RPMI8226 (cell line): ENCODE measurements at regions not wholly inside any gene's neighbourhood (a gene's known extent, or its start where the extent isn't known, plus 50 kb on each side); places are given as distances from the start of the nearest gene placed in this dataset.

Experiments
- DNase-seq: peaks from one replicate; pipeline ENCODE4 v3.0.0-alpha.2; 2015

- no peak for DNase-seq
Observed at GRCh38 chr15:96538491-96538890, 208.0 kb downstream of the NR2F2 start.

DNA sequence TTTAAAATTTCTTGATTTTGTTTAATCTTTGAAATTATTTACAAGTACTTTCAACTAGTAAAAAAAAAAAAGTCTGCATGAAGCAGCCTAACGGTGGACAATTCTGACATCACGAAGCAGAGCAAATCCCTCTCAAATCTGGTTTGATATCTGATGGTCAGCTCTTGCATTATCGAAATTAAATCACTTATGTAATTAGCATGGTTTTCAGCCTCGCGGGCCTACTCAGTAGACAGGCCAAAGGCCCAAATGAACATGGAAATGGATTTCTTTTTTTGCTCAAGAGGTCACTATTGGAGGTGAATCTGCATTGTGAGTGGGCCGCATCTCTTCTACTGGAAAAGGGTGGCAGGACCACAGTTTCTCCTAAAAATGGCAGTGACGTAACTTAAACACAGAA, 209.8 kb downstream of the NR2F2 start:
- DNase-seq: no peak

GRCh38 chr15:96542130-96542770, 211.8 kb downstream of the NR2F2 start:
- no peak for DNase-seq

DNA sequence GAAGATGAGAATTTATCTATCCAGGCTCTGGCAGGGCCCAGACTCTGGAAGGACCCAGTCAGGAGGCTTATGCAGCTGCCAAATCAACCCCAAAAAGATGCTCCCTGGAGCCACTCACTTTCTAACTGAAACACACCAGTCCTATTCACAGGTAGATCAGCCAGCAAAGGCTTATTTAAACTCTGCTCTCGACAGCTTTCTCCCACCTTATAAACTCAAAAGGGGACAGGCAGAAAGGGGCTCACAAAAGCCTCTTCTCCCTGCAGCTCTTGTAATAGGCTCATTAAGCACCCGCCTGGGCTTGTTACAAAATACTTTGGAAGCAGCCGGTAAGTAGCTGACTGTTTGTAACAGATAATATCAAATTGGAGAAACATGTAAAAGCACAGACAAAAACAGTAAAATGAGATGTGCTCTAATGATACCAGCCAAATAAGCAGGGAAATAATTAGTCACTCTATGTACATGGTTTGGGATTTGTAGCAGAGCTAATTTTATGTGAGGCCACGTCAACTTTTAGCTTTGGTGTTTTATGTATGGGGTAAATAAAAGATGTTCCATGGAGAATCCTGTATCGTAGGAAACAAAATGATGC, 213.8 kb downstream of the NR2F2 start:
- no peak for DNase-seq

- no peak for DNase-seq
Observed at GRCh38 chr15:96549136-96549535, 218.6 kb downstream of the NR2F2 start.

- DNase-seq: no peak
Observed at GRCh38 chr15:96551196-96551595, 220.7 kb downstream of the NR2F2 start.

GRCh38 chr15:96551722-96552121, 221.2 kb downstream of the NR2F2 start:
- no peak for DNase-seq

- DNase-seq: no peak
Observed at GRCh38 chr15:96553006-96553405, 222.5 kb downstream of the NR2F2 start.

- DNase-seq: no peak
Observed at GRCh38 chr15:96553451-96553850, 223.0 kb downstream of the NR2F2 start.

DNA sequence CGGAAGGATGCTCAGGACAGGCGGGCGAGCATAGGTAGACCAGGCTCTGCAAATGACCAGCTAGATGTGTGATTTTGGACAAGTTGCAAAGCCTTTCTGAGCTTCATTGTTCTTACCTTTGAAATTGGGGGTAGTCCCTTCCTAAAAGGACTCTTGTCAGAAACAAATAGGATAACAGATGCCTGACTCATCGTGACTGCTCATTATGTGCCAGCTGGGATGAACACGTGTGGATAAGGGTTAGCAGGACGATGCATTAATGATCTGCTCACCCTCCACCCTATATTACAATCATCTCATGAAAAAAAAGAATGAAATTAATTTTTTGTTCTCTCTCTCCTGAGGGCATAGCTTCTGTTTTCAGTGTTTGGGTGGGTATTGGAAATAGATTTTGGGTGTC, 223.4 kb downstream of the NR2F2 start:
- no peak for DNase-seq

DNA sequence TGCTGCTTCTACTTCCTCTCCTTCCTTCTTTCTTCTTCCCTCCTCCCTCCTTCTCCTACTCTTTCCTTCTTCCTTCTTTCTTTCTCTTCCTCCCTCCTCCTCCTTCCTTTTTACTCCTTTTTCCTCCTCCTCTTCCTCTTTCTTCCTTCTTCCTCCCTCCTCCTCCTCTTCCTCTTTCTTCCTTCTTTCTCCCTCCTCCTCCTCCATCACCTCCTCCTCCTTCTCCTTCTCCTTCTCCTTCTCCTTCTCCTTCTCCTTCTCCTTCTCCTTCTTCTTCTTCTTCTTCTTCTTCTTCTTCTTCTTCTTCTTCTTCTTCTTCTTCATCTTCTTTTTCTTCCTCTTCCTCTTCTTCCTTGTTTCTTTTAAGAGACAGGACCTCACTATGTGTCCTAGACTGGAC, 224.0 kb downstream of the NR2F2 start:
- no peak for DNase-seq

GRCh38 chr15:96559087-96559486, 228.6 kb downstream of the NR2F2 start:
- DNase-seq: no peak

DNA sequence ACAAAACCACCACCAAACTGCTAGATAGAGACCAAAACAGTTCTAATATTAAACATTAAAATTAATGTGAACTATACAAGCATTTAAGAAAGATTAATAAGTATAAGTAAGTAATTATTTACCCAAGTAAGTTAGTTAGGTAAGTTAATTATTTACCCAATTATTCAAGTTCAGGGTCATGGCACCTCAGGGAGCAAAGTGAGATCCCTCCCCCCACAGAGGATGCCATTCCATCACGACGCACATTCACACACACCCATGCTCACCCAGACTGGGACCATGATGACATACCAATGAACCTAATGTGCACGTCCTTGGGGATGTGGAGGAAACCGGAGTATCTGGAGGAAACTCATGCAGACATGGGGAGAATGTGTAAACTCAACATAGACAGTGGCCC, 229.1 kb downstream of the NR2F2 start:
- no peak for DNase-seq

DNA sequence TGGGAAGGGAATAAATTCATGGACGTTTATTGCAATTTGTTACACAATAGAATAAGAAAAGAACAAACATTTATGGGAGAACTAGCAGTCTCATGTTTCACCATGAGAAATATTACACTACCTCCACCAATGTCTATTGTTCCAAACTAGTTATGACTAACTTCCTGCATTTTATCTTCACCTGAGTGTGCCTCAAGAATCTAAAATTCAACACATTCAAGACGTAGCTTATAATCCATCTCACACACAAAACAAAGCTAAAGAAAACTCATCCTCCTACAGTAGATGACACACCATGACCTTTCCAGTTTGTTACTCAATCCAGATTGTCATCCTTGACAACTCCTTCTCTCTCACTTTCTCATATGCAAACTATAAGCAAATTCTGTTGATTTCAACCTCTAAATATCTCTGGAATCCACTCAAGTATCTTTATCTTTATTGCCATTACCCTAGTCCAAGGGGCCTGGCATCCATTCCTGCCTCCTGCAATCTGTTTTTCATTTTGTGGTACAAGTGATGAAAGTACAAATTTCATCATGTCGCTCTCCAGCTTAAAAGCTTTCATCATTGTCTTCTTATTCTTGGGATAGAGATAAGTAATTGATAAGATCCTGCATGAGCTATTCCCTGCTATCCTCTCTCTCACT, 229.9 kb downstream of the NR2F2 start:
- DNase-seq: no peak

DNA sequence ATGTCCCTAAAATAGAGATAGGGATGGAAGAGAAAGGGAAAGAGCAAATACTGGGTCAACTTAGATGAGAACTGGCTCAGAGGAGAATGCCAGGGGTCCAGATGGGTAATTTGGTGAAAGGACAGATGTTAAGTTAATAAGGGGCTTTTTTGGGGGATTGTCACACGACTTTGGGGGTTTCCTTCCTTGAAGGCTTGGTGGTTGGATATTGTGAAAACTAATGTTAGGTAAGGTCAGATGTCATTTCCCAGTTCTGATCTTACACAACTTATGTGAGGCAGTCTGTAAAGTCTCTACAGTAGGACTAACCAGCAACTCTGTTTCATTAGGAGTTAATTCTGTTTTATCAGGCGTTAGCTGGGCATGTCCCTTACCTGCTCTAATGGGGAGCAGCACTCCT, 231.1 kb downstream of the NR2F2 start:
- DNase-seq: no peak

DNA sequence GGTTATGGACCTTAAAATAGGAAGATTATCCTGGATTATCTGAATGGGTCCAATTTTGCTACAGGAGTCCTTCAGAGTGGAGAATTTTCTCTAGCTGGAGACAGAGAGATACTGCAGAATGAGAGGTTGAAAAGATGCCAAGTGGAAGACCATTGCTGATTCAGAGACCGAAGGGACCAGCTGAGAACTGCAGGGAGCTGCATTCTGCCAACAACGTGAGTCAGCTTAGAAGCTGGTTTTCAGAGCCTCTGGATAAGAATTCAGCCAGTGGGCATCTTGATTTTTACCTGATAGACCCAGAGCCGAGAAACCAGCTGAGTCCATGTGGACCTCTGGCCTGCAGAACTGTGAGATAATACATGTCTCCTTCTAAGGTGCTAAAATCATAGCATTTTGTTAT, 234.0 kb downstream of the NR2F2 start:
- no peak for DNase-seq

GRCh38 chr15:96565266-96565665, 234.8 kb downstream of the NR2F2 start:
- DNase-seq: no peak

GRCh38 chr15:96574782-96575181, 244.3 kb downstream of the NR2F2 start:
- no peak for DNase-seq

DNA sequence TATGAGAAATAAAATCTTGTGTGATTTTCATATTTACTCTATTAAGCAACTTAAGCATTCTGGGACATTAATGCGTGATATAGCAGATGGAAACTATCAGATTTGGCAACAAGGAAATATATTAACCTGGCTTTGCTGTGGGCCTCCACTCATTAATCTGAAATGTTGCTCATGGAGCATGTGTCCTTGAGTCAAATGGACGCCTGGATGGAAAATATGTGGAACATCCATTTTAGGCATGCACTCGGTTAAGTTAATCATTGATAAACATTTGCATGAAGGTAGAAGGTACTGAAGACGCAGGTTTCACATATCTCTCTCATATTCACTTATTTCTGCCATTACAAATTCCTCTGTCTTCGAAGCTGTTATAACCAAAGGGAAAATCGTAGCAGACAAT, 246.1 kb downstream of the NR2F2 start:
- no peak for DNase-seq

GRCh38 chr15:96578393-96578792, 247.9 kb downstream of the NR2F2 start:
- DNase-seq: no peak

- no peak for DNase-seq
Observed at GRCh38 chr15:96581371-96581770, 250.9 kb downstream of the NR2F2 start.

DNA sequence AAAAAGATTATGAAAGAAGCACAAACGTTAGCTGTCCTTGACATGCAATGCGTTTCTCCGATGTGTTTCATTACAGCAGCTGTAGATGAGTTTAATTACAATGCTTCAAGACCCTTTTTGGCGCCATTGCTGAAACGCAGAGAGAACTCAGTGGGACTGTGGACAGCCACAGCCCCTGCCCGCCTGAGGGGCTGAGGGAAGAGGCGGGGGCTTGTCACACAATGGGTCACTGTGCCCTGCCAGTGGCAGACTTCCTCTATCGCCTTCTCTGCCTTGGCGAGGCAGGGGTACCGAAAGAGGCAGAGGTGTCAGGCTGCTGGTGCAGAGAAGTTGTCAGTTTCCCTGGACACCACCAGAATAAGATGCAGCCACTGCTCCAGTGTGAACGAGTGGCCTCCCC, 252.0 kb downstream of the NR2F2 start:
- no peak for DNase-seq

GRCh38 chr15:96583671-96584070, 253.2 kb downstream of the NR2F2 start:
- no peak for DNase-seq

GRCh38 chr15:96585484-96586386, 255.2 kb downstream of the NR2F2 start:
- no peak for DNase-seq
